Endodermal cell (in vitro differentiated cells): ENCODE measurements at regions not wholly inside any gene's neighbourhood (a gene's known extent, or its start where the extent isn't known, plus 50 kb on each side); places are given as distances from the start of the nearest gene placed in this dataset.

ENCODE experiments used
- DNase-seq: peaks from one replicate; pipeline ENCODE4 v3.0.0-alpha.2; 2017
- H3K27ac ChIP-seq: 2 replicates; pipeline ENCODE4 v1.5.1; 2013; ENCODE audit warnings: mild to moderate bottlenecking, low read depth, low read length, moderate library complexity
- H3K27me3 ChIP-seq: 2 replicates; pipeline ENCODE4 v1.6.1; 2013; ENCODE audit warnings: mild to moderate bottlenecking, low read length, moderate library complexity; ENCODE audit not compliant: insufficient read depth, control insufficient read depth, poor library complexity, severe bottlenecking
- H3K36me3 ChIP-seq: 2 replicates; pipeline ENCODE4 v1.7.0; 2013; ENCODE audit warnings: mild to moderate bottlenecking, low read length, moderate library complexity; ENCODE audit not compliant: control insufficient read depth, insufficient read depth
- H3K4me1 ChIP-seq: one replicate; pipeline ENCODE4 v1.7.0; 2013; ENCODE audit warnings: low read length; ENCODE audit not compliant: control insufficient read depth, insufficient read depth
- H3K4me3 ChIP-seq: 2 replicates; pipeline ENCODE4 v1.5.1; 2013; ENCODE audit warnings: mild to moderate bottlenecking, low read length, moderate library complexity
- H3K9ac ChIP-seq: 2 replicates; pipeline ENCODE4 v1.6.1; 2013; ENCODE audit warnings: mild to moderate bottlenecking, low read length, moderate library complexity; ENCODE audit not compliant: poor library complexity, severe bottlenecking; ENCODE audit errors: extremely low read depth
- H3K9me3 ChIP-seq: 2 replicates; pipeline ENCODE4 v1.6.1; 2013; ENCODE audit warnings: mild to moderate bottlenecking, low read length, moderate library complexity; ENCODE audit not compliant: control insufficient read depth
- H3K27ac Mint-ChIP-seq: 2 replicates; pipeline ENCODE4 v1.8.0; 2020; ENCODE audit warnings: mixed read lengths
- H3K27me3 Mint-ChIP-seq: 2 replicates; pipeline ENCODE4 v1.8.0; 2021; ENCODE audit warnings: mild to moderate bottlenecking, mixed read lengths; ENCODE audit not compliant: insufficient read depth
- H3K36me3 Mint-ChIP-seq: 2 replicates; pipeline ENCODE4 v1.8.0; 2020; ENCODE audit warnings: low read depth, mixed read lengths
- H3K4me1 Mint-ChIP-seq: 2 replicates; pipeline ENCODE4 v1.8.0; 2020; ENCODE audit warnings: mixed read lengths
- H3K4me3 Mint-ChIP-seq: 2 replicates; pipeline ENCODE4 v1.8.0; 2020; ENCODE audit warnings: mild to moderate bottlenecking, moderate library complexity, mixed read lengths
- H3K9me3 Mint-ChIP-seq: 2 replicates; pipeline ENCODE4 v1.8.0; 2020; ENCODE audit warnings: mild to moderate bottlenecking, mixed read lengths
- WGBS, 2 experiments: methylation state at CpG; one replicate each; pipeline versions ENCODE4 v1.1.5 to v1.1.7; 2013; ENCODE audit warnings: missing lambda C conversion rate in 2 of 2, mixed read lengths in 1 of 2; ENCODE audit not compliant: insufficient coverage in 1 of 2, insufficient read length in 1 of 2; 5-methylcytosine and 5-hydroxymethylcytosine counted together
- TF ChIP-seq, protein P1 (sequence below): fragments of 200-600 bp; sonication (generic); conservative IDR thresholded peaks from 2 replicates; pipeline ENCODE4 v1.5.0; 2021; ENCODE audit warnings: antibody characterized with exemption, mild to moderate bottlenecking

DNA sequence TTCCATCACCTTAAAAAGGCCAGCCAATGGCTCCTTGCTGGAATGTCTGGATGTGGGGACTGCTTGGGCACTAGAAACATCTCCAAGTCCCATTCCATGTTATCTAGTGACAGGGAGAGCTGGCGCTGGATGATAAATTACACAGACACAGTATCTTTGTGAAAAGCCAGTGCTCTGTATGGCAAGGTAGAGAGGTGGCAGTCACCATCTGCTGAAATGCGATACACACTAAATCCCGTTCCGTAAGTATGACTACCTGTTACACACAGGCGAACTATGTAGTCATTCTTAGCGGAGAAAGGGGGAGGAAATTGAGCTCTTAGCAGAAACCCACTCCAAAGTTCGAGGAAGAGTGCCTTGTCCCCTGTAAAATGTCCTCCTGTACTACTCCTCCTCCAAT is 81.0 kb upstream of the MYOCD start:
- Mint-ChIP-seq H3K36me3 (no peaks in the 10 kb centered on the region), H3K27ac (no peak overlapping the region), H3K4me3 (no peak overlapping the region), H3K9me3 (peaks cover 20% of the 10 kb centered on the region), H3K27me3 (no peaks in the 10 kb centered on the region), H3K4me1 (peaks cover 10% of the 10 kb centered on the region)
- Histone ChIP-seq H3K4me3 (no peak overlapping the region), H3K9ac (no peak overlapping the region), H3K27me3 (no peaks in the 10 kb centered on the region), H3K4me1 (no peaks in the 10 kb centered on the region), H3K36me3 (no peaks in the 10 kb centered on the region), H3K27ac (no peak overlapping the region), H3K9me3 (peaks cover 13% of the 10 kb centered on the region)
- TF ChIP-seq, protein P1, sequence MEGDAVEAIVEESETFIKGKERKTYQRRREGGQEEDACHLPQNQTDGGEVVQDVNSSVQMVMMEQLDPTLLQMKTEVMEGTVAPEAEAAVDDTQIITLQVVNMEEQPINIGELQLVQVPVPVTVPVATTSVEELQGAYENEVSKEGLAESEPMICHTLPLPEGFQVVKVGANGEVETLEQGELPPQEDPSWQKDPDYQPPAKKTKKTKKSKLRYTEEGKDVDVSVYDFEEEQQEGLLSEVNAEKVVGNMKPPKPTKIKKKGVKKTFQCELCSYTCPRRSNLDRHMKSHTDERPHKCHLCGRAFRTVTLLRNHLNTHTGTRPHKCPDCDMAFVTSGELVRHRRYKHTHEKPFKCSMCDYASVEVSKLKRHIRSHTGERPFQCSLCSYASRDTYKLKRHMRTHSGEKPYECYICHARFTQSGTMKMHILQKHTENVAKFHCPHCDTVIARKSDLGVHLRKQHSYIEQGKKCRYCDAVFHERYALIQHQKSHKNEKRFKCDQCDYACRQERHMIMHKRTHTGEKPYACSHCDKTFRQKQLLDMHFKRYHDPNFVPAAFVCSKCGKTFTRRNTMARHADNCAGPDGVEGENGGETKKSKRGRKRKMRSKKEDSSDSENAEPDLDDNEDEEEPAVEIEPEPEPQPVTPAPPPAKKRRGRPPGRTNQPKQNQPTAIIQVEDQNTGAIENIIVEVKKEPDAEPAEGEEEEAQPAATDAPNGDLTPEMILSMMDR = no peak
- WGBS, 2 experiments = 93% methylated on average over 6 to 7 of the region's 7 CpGs
- no peak for DNase-seq

GRCh38 chr17:12588531-12588930 is 77.2 kb upstream of the MYOCD start:
- Histone ChIP-seq H3K27ac (no peak overlapping the region), H3K9me3 (no peaks in the 10 kb centered on the region), H3K36me3 (no peaks in the 10 kb centered on the region), H3K27me3 (no peaks in the 10 kb centered on the region), H3K4me1 (no peaks in the 10 kb centered on the region), H3K4me3 (no peak overlapping the region), H3K9ac (no peak overlapping the region)
- TF ChIP-seq, protein P1 = no peak
- 87 to 96% methylated on average over 5 of the region's 5 CpGs for WGBS, 2 experiments
- Mint-ChIP-seq H3K4me3 (no peak overlapping the region), H3K27me3 (no peaks in the 10 kb centered on the region), H3K4me1 (no peaks in the 10 kb centered on the region), H3K27ac (no peak overlapping the region), H3K36me3 (no peaks in the 10 kb centered on the region), H3K9me3 (no peaks in the 10 kb centered on the region)
- DNase-seq = no peak

DNA sequence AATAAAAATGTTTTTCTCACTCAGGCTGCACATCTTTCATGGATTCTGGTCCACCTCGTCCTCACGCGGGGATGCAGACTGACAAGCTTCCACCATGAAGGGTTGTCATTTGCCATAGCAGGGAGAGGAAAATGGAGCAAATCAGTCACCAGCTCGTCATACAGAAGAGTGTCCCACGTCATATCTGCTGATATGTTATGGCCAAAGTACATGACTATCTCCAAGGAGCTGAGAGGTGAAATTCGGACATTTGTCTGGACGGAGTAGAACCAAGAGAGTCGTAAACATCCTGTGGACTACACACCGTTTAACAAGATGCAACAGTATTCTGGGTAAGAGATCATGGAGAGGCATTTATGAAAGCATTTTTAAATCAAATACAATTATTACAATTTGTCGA is 75.3 kb upstream of the MYOCD start:
- Histone ChIP-seq H3K4me3 (no peak overlapping the region), H3K36me3 (no peaks in the 10 kb centered on the region), H3K27me3 (no peaks in the 10 kb centered on the region), H3K9ac (no peak overlapping the region), H3K9me3 (no peaks in the 10 kb centered on the region), H3K4me1 (no peaks in the 10 kb centered on the region), H3K27ac (no peak overlapping the region)
- TF ChIP-seq, protein P1 = no peak
- Mint-ChIP-seq H3K4me1 (no peaks in the 10 kb centered on the region), H3K27ac (no peak overlapping the region), H3K4me3 (no peak overlapping the region), H3K27me3 (no peaks in the 10 kb centered on the region), H3K36me3 (no peaks in the 10 kb centered on the region), H3K9me3 (no peaks in the 10 kb centered on the region)
- 95% methylated on average over 7 to 10 of the region's 10 CpGs for WGBS, 2 experiments
- no peak for DNase-seq
